ENCODE measurements at regions not wholly inside any gene's neighbourhood (a gene's known extent, or its start where the extent isn't known, plus 50 kb on each side); places are given as distances from the start of the nearest gene placed in this dataset.
"Not testable (repeated sequence)": the region's sequence is repeated elsewhere in the genome, so short reads cannot be mapped to it uniquely, and the experiment has no call there.

DNA sequence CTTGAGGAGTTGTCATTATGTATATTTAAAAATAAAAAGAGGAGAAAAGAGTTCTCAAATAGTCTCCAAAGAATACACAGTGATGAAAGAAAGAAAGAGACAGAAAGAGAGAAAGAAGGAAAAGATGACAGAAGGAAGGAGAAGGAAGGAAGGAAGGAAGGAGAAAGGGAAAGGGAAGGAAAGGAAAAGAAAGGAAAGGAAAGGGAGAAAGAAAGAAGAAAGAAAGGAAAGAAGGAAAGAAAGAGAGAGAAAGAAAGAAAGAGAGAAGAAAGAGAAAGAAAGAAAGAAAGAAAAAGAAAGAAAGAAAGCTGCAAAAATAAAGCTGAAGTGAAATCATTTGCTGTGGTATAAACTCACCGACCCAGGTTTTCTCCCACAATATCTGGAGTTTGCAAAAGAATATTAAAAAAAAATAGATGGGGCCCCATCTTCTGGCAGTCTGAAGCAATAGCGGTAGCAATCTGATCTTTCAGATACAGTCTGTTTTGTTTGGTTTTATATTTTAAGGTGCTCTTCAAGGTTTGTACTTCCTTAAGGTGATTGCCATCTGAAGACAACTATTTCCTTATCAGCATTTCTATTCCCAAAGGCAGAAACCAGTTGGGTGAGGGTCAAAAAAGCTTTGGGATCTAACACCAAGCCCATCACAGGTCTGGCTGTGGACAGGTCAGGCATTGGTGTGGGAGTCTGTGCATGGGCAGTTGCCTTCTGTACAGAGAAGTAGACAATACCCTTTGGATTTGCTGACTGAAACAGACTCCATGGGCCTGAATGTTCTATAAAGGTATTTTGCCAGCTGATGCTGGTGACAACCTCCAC lies 160.4 kb downstream of the CPEB2 start:
- no peak for DNase-seq (ENCODE audit: low read depth)

- DNase-seq (ENCODE audit: low read depth) = no peak
Measured at GRCh38 chr4:15163284-15163645, 161.0 kb downstream of the CPEB2 start.

DNA sequence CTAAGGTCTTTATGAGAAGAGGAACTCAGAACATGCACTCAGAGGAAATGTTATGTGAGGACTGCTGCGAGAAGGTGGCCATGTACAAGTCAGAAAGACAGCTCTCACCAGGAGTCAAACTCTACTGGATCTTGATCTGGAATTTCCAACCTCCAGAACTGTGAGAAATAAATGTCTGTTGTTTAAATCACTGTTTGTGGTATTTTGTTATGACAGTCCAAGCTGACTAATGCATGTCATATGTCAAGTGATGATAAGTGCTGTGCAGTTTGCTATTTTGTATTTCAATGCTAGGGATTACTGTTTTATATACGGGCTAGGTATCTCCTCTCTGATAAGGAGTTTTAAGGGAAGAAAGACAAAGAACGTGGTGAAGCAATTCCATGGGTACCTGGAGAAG lies 162.3 kb downstream of the CPEB2 start:
- peak; percentile 28 for DNase-seq (ENCODE audit: low read depth)

- no peak for DNase-seq (ENCODE audit: low read depth)
Measured at GRCh38 chr4:15167743-15168142, 165.5 kb downstream of the CPEB2 start.

DNA sequence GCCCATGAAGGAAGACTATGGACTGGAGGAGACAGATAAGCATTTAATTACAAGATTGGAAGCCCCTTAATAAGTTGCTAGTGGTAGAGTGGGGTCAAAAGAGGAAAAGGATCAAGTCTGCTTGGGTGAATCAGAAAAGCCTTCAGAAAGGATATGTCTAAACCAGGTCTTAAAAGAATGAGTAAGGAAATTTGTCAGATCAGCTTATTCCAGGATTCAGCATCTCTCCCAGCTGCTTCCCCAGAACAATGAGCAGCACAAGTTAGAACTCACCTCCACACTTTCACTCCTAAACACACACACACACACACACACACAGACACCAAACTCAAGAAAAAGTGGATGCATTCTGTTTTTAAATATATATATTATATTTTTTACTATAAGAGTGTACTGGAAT lies 166.5 kb downstream of the CPEB2 start:
- DNase-seq (ENCODE audit: low read depth) = no peak

- DNase-seq (ENCODE audit: low read depth) = no peak
Measured at GRCh38 chr4:15171725-15172124, 169.4 kb downstream of the CPEB2 start.

DNA sequence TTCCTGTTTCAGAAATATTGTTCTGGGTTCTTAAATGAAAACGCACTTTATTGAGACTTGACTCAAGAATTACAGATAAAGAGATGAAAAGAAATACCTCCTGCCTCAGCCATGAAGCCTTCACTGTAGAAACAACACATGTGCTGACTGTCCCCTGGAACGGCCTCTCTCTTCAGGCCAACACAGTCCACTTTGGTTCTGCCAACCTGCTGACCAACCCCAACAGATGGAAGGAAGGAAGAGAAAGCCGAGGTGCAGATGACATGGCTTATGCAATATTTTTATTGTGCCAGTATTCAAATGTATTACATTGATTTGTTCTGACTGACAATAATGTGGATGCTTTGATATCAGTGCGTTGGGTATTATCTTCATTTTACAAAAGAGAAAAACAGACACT lies 171.0 kb downstream of the CPEB2 start:
- DNase-seq (ENCODE audit: low read depth) = no peak

DNA sequence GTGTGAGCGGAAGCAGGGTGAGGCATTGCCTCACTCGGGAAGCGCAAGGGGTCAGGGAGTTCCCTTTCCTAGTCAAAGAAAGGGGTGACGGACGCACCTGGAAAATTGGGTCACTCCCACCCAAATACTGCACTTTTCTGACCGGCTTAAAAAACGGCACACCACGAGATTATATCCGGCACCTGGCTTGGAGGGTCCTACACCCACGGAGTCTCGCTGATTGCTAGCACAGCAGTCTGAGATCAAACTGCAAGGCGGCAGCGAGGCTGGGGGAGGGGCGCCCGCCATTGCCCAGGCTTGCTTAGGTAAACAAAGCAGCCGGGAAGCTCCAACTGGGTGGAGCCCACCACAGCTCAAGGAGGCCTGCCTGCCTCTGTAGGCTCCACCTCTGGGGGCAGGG lies 171.9 kb downstream of the CPEB2 start:
- DNase-seq (ENCODE audit: low read depth) = not testable (repeated sequence)

- DNase-seq (ENCODE audit: low read depth) = not testable (repeated sequence)
Measured at GRCh38 chr4:15179842-15180241, 177.6 kb downstream of the CPEB2 start.

GRCh38 chr4:15182600-15183220 lies 180.4 kb downstream of the CPEB2 start:
- peak; percentile 28 for DNase-seq (ENCODE audit: low read depth)

DNA sequence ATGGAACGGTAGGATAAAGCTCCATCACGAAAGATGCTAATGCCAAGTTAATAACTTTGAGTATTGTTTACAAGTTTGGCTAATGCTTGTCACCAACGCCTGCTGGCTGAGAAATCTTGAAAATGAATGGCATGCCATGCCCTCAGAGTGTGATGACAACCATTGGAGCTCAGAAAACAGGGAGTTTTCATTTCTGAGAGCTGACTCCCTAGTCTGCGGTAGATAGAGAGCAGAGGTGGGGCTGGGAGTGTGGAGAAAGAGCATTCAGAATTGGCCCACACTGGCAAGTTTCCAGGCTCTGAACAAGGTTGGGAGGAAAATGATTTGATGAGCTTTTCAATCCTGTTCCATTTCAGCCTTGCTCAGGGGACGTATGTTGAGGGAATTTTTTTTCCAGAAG lies 183.9 kb downstream of the CPEB2 start:
- peak; percentile 53 for DNase-seq (ENCODE audit: low read depth)

- no peak for DNase-seq (ENCODE audit: low read depth)
Measured at GRCh38 chr4:15186806-15187205, 184.5 kb downstream of the CPEB2 start.

DNA sequence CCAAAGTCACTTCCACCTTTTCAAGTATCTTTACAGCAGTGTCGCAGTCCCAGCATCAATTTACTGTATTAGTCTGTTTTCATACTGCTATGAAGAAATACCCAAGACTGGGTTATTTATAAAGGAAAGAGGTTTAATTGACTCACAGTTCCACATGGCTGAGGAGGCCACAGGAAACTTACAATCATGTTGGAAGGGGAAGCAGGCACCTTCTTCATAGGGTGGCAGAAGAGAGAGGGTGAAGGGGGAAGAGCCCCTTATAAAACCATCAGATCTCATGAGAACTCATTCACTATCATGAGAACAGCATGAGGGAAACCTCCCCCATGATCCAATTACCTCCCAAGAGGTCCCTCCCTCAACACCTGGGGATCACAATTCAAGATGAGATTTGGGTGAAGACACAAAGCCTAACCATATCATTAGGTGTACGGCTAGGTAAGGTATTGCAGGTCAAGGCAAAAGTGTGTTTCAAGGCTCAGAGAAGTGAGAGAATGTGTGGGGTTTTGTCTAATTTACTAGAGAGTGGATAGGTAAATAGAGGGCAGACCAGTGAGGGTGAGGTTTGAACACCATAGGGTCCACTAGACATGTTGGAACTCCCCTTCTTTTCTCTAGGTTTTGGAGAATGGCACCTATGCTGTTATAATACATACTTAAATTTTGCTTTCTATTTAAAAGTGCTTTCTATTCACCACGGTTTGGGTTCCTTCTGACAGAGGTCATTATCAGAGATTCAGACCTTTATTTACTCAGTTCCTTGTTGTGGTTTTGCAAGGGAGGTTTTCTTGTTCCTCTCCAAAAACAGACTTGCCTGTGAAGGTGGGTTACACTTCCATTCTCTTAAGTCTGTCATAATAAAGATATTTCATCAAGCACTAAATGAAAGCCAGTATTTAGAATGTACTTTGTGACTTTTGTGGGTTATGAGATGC lies 186.6 kb downstream of the CPEB2 start:
- no peak for DNase-seq (ENCODE audit: low read depth)

GRCh38 chr4:15194520-15194919 lies 192.2 kb downstream of the CPEB2 start:
- no peak for DNase-seq (ENCODE audit: low read depth)

- DNase-seq (ENCODE audit: low read depth) = peak; percentile 10
Measured at GRCh38 chr4:15197005-15197404, 194.7 kb downstream of the CPEB2 start.

- no peak for DNase-seq (ENCODE audit: low read depth)
Measured at GRCh38 chr4:15198070-15198727, 195.9 kb downstream of the CPEB2 start.

DNA sequence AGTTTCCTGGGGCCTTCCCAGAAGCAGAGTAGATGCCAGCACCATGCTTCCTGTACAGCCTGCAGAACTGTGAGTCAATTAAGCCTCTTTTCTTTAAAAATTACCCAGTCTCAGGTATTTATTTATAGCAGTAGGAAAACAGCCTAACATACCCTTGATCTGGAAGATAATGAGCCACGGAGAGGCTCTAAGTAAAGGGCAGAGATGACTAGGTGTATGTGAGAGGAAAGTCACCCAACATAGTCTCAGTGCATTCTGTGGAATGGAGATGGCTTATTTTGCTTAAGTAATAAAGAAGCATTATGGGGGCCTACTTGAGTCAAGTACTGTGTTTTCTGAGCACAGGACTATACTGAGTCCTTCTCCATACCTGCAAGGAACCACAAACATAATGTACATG lies 199.5 kb downstream of the CPEB2 start:
- no peak for DNase-seq (ENCODE audit: low read depth)

GRCh38 chr4:15202481-15202880 lies 200.2 kb downstream of the CPEB2 start:
- DNase-seq (ENCODE audit: low read depth) = no peak

DNA sequence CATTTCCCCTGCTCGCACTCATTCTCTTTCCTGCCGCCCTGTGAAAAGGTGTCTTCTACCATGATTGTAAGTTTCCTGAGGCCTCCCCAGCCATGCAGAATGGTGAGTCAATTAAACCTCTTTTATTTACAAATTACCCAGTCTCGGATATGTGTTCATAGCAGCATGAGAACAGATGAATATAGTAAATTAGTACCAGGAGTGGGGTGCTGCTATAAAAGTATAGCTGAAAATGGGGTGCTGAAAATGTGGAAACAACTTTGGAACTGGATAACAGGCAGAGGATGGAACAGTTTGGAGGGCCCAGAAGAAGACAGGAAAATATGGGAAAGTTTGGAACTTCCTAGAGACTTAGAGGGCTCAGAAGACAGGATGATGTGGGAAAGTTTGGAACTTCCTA lies 204.2 kb downstream of the CPEB2 start:
- not testable (repeated sequence) for DNase-seq (ENCODE audit: low read depth)

GRCh38 chr4:15213302-15213970 lies 211.2 kb downstream of the CPEB2 start:
- DNase-seq (ENCODE audit: low read depth) = no peak

DNA sequence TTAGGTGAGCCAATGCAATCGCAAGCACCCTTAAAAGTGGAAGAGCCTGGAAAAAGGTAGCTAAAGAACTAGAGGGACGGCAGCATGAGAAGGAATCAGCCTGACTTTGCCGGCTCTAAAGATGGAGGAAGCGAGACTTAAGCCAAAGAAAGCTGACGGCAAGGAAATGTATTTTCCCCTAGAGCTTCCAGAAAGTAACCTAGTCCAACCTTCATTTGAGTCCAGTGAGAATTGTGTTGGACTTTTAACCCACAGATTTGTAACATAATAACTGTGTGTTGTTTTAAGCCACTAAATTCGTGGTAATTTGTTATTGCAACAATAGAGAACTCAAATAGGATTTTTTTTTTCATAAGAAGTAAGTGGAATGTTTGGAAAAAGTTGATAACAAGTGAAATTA lies 212.7 kb upstream of the C1QTNF7 start:
- no peak for DNase-seq (ENCODE audit: low read depth)

All from Daoy (cell line).